ENCODE measurements at regions not wholly inside any gene's neighbourhood (a gene's known extent, or its start where the extent isn't known, plus 50 kb on each side); places are given as distances from the start of the nearest gene placed in this dataset.
A peak's percentile ranks its signal among the peaks of the same experiment; 100 is the strongest.

GRCh38 chr1:185412385-185413087 is 95.5 kb upstream of the IVNS1ABP start:
- WGBS, 5 donors = 70 to 84% (median 81%) methylated on average over 7 of the region's 7 CpGs
- no peak for TF ChIP-seq POLR2A (IDR thresholded peaks at IDR 0.05)
- no peak for TF ChIP-seq POLR2AphosphoS5 (IDR thresholded peaks at IDR 0.05)
- TF ChIP-seq CTCF (IDR thresholded peaks at IDR 0.05 in 8 of 11, conservative IDR thresholded peaks at IDR 0.05 in 3 of 11) = no peak
- H3K27ac ChIP-seq = no peak overlapping the region
- no peaks in the 10 kb centered on the region for H3K27me3 ChIP-seq (replicated peaks in 1 of 7)
- H3K9me3 ChIP-seq = peaks cover 0 to 2% (median 0%) of the 10 kb centered on the region in 8 donors
- intact Hi-C loops (cut with DNase I; ENCODE audit: low total_unique reads) = no loop called here
- H3K4me1 ChIP-seq = peaks cover 0 to 8% (median 0%) of the 10 kb centered on the region in 6 donors
- no peaks in the 10 kb centered on the region for H3K36me3 ChIP-seq
- DNase-seq = no peak
- H3K4me3 ChIP-seq = no peak overlapping the region

- Histone ChIP-seq H3K36me3 (no peaks in the 10 kb centered on the region), H3K4me1 (peaks cover 0 to 10% (median under 1%) of the 10 kb centered on the region in 6 donors), H3K4me3 (no peak overlapping the region), H3K27ac (no peak overlapping the region), H3K27me3 (replicated peaks in 1 of 7) (no peaks in the 10 kb centered on the region), H3K9me3 (peaks cover 0 to 6% (median 0%) of the 10 kb centered on the region in 8 donors)
- intact Hi-C loops (cut with DNase I; ENCODE audit: low total_unique reads) = no loop called here
- DNase-seq = no peak
- WGBS, 5 donors = 62 to 84% (median 77%) methylated on average over 1 of the region's 1 CpG
- TF ChIP-seq POLR2AphosphoS5 (IDR thresholded peaks at IDR 0.05) = no peak
Observed at GRCh38 chr1:185409763-185410528, 92.9 kb upstream of the IVNS1ABP start.

GRCh38 chr1:185409345-185409744 is 92.3 kb upstream of the IVNS1ABP start:
- Histone ChIP-seq H3K27me3 (replicated peaks in 1 of 7) (no peaks in the 10 kb centered on the region), H3K4me1 (peaks cover 0 to 15% (median 3%) of the 10 kb centered on the region in 6 donors), H3K9me3 (peaks cover 0 to 6% (median 0%) of the 10 kb centered on the region in 8 donors), H3K4me3 (no peak overlapping the region), H3K36me3 (no peaks in the 10 kb centered on the region), H3K27ac (no peak overlapping the region)
- DNase-seq = no peak
- 66 to 88% (median 77%) methylated on average over 4 of the region's 4 CpGs for WGBS, 5 donors
- intact Hi-C loops (cut with DNase I; ENCODE audit: low total_unique reads) = no loop called here
- TF ChIP-seq CTCF (IDR thresholded peaks at IDR 0.05 in 8 of 11, conservative IDR thresholded peaks at IDR 0.05 in 3 of 11) (no peak), POLR2A (IDR thresholded peaks at IDR 0.05) (no peak), POLR2AphosphoS5 (IDR thresholded peaks at IDR 0.05) (no peak)

GRCh38 chr1:185408700-185409270 is 91.7 kb upstream of the IVNS1ABP start:
- no peaks in the 10 kb centered on the region for H3K27me3 ChIP-seq (replicated peaks in 1 of 7)
- H3K36me3 ChIP-seq = no peaks in the 10 kb centered on the region
- DNase-seq = no peak
- WGBS, 5 donors = 49 to 67% (median 62%) methylated on average over 5 of the region's 5 CpGs
- peak overlapping the region in 1 of 8 donors; percentile 14 for H3K27ac ChIP-seq
- H3K9me3 ChIP-seq = peaks cover 0 to 6% (median 0%) of the 10 kb centered on the region in 8 donors
- TF ChIP-seq POLR2AphosphoS5 (IDR thresholded peaks at IDR 0.05) (no peak), POLR2A (IDR thresholded peaks at IDR 0.05) (no peak), CTCF (IDR thresholded peaks at IDR 0.05 in 8 of 11, conservative IDR thresholded peaks at IDR 0.05 in 3 of 11) (no peak)
- intact Hi-C loops (cut with DNase I; ENCODE audit: low total_unique reads) = no loop called here
- H3K4me1 ChIP-seq = peaks cover 0 to 15% (median 3%) of the 10 kb centered on the region in 6 donors
- no peak overlapping the region for H3K4me3 ChIP-seq
